Osteocyte (in vitro differentiated cells): ENCODE measurements at regions not wholly inside any gene's neighbourhood (a gene's known extent, or its start where the extent isn't known, plus 50 kb on each side); places are given as distances from the start of the nearest gene placed in this dataset.

ENCODE experiments used
- DNase-seq: peaks from one replicate; pipeline ENCODE4 v3.0.0; 2021; ENCODE audit warnings: mixed read lengths; ENCODE audit not compliant: unreplicated experiment; ENCODE audit errors: extremely low spot score
- H3K27ac Mint-ChIP-seq: one replicate; pipeline ENCODE4 v1.8.0; 2021; ENCODE audit warnings: mild to moderate bottlenecking, mixed read lengths; ENCODE audit not compliant: unreplicated experiment
- H3K27me3 Mint-ChIP-seq: one replicate; pipeline ENCODE4 v1.8.0; 2021; ENCODE audit warnings: mixed read lengths; ENCODE audit not compliant: unreplicated experiment
- H3K36me3 Mint-ChIP-seq: one replicate; pipeline ENCODE4 v1.8.0; 2021; ENCODE audit warnings: mixed read lengths; ENCODE audit not compliant: unreplicated experiment
- H3K4me1 Mint-ChIP-seq: one replicate; pipeline ENCODE4 v1.8.0; 2021; ENCODE audit warnings: mixed read lengths; ENCODE audit not compliant: unreplicated experiment
- H3K4me3 Mint-ChIP-seq: one replicate; pipeline ENCODE4 v1.8.0; 2021; ENCODE audit warnings: mild to moderate bottlenecking, moderate library complexity, mixed read lengths; ENCODE audit not compliant: unreplicated experiment
- H3K9me3 Mint-ChIP-seq: one replicate; pipeline ENCODE4 v1.8.0; 2021; ENCODE audit warnings: mixed read lengths; ENCODE audit not compliant: unreplicated experiment
- TF ChIP-seq, protein P1 (sequence below): fragments of 200-600 bp; sonication (generic); IDR thresholded peaks from 2 replicates; pipeline ENCODE4 v1.5.0; 2021; ENCODE audit warnings: antibody characterized with exemption, mild to moderate bottlenecking, moderate library complexity

- TF ChIP-seq, protein P1, sequence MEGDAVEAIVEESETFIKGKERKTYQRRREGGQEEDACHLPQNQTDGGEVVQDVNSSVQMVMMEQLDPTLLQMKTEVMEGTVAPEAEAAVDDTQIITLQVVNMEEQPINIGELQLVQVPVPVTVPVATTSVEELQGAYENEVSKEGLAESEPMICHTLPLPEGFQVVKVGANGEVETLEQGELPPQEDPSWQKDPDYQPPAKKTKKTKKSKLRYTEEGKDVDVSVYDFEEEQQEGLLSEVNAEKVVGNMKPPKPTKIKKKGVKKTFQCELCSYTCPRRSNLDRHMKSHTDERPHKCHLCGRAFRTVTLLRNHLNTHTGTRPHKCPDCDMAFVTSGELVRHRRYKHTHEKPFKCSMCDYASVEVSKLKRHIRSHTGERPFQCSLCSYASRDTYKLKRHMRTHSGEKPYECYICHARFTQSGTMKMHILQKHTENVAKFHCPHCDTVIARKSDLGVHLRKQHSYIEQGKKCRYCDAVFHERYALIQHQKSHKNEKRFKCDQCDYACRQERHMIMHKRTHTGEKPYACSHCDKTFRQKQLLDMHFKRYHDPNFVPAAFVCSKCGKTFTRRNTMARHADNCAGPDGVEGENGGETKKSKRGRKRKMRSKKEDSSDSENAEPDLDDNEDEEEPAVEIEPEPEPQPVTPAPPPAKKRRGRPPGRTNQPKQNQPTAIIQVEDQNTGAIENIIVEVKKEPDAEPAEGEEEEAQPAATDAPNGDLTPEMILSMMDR, result no peak
- H3K9me3 Mint-ChIP-seq, result no peaks in the 10 kb centered on the region
- no peaks in the 10 kb centered on the region for H3K36me3 Mint-ChIP-seq
- peaks cover 33% of the 10 kb centered on the region for H3K4me1 Mint-ChIP-seq
- no peak for DNase-seq
- no peaks in the 10 kb centered on the region for H3K27me3 Mint-ChIP-seq
- H3K27ac Mint-ChIP-seq, result peak overlapping the region; percentile 81
- no peak overlapping the region for H3K4me3 Mint-ChIP-seq
These were observed 292.8 kb downstream of the MEX3B start for GRCh38 chr15:81752974-81753373.

GRCh38 chr15:81752546-81752942, 293.3 kb downstream of the MEX3B start:
- Mint-ChIP-seq H3K4me1 (peaks cover 35% of the 10 kb centered on the region), H3K27me3 (no peaks in the 10 kb centered on the region), H3K9me3 (no peaks in the 10 kb centered on the region), H3K36me3 (no peaks in the 10 kb centered on the region), H3K4me3 (no peak overlapping the region), H3K27ac (peak overlapping the region; percentile 81)
- TF ChIP-seq, protein P1, result no peak
- peak; percentile 90 for DNase-seq

DNA sequence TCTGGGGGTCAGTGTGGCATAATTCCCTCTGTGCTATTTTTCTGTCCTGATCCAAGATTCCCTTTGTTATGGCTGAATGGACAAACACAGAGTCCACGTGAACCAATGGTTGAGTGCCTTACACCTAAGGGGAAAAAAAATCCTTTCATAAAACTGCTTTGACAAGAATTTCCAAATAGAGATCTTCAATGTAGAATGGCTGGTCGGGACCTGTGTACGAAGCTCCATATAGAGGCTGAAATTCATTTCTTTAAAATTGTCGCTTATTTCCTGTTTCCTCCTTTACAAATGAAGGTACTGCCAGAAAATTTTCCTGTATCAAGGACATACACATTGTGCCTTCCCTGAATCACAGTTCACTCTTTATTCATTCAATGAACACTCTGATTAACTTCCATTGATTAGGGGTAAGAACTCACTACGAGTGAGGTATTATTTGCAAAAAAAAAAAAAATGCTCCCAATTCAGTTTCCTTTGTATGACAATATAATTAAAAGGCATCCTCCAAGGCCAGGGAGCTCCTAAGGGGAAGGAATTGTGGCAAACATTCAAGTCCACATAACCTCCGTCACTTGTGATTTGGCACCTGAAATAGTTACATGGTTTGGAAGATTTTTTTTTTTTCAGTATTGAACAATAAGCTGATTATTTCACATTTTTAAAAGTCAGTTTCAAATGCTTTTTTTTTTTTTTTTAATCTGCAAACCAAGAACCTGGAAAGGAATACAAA, 293.8 kb downstream of the MEX3B start:
- TF ChIP-seq, protein P1, result no peak
- H3K4me1 Mint-ChIP-seq, result peaks cover 38% of the 10 kb centered on the region
- H3K27ac Mint-ChIP-seq, result peak overlapping the region; percentile 81
- no peaks in the 10 kb centered on the region for H3K9me3 Mint-ChIP-seq
- no peaks in the 10 kb centered on the region for H3K27me3 Mint-ChIP-seq
- H3K4me3 Mint-ChIP-seq, result no peak overlapping the region
- no peak for DNase-seq
- no peaks in the 10 kb centered on the region for H3K36me3 Mint-ChIP-seq

- no peaks in the 10 kb centered on the region for H3K9me3 Mint-ChIP-seq
- H3K4me1 Mint-ChIP-seq, result peaks cover 38% of the 10 kb centered on the region
- no peak overlapping the region for H3K4me3 Mint-ChIP-seq
- TF ChIP-seq, protein P1, result no peak
- no peaks in the 10 kb centered on the region for H3K36me3 Mint-ChIP-seq
- H3K27ac Mint-ChIP-seq, result no peak overlapping the region
- H3K27me3 Mint-ChIP-seq, result no peaks in the 10 kb centered on the region
- no peak for DNase-seq
These were observed 294.6 kb downstream of the MEX3B start for GRCh38 chr15:81751256-81751655.

GRCh38 chr15:81749716-81750375, 296.0 kb downstream of the MEX3B start:
- Mint-ChIP-seq H3K9me3 (no peaks in the 10 kb centered on the region), H3K36me3 (no peaks in the 10 kb centered on the region), H3K27ac (no peak overlapping the region), H3K4me3 (no peak overlapping the region), H3K4me1 (peaks cover 38% of the 10 kb centered on the region), H3K27me3 (no peaks in the 10 kb centered on the region)
- TF ChIP-seq, protein P1, result no peak
- DNase-seq, result no peak
